AG04450 (cell line): ENCODE measurements at regions not wholly inside any gene's neighbourhood (a gene's known extent, or its start where the extent isn't known, plus 50 kb on each side); places are given as distances from the start of the nearest gene placed in this dataset.

Experiments
- CTCF ChIA-PET: fragments of 300-600, 350-600 bp; formaldehyde crosslinking; extraction: SDS; loops from one replicate; lab custom pipeline; 2022; ENCODE audit warnings: antibody characterized with exemption, inconsistent platforms; lab: Charles Lee
- POLR2A ChIA-PET: fragments of 350-600 bp; formaldehyde crosslinking; extraction: SDS; loops from one replicate; lab custom pipeline; 2021; ENCODE audit warnings: antibody characterized with exemption, inconsistent platforms; lab: Yijun Ruan, JAX
- DNase-seq: peaks from one replicate; pipeline ENCODE4 v3.0.0-alpha.2; 2011; ENCODE audit warnings: low read depth, low spot score
- H3K27ac ChIP-seq: one replicate; pipeline ENCODE4 v1.5.1; 2012; ENCODE audit warnings: low read depth, low read length, control low read depth
- H3K27me3 ChIP-seq: one replicate; pipeline ENCODE4 v1.6.0; 2012; ENCODE audit warnings: low read length; ENCODE audit not compliant: control insufficient read depth, insufficient read depth
- H3K4me3 ChIP-seq: 2 replicates; pipeline ENCODE4 v1.5.1; 2011; ENCODE audit warnings: mild to moderate bottlenecking, low read depth, low read length, control low read depth
- H3K9me3 ChIP-seq: 2 replicates; pipeline ENCODE4 v1.5.1; 2012; ENCODE audit warnings: low read length; ENCODE audit not compliant: control insufficient read depth, insufficient read depth
- TF ChIP-seq, protein P1 (sequence below): IDR thresholded peaks from 2 replicates; pipeline ENCODE4 v1.5.1; 2011; ENCODE audit warnings: low read depth, low read length, control low read depth, inconsistent platforms

DNA sequence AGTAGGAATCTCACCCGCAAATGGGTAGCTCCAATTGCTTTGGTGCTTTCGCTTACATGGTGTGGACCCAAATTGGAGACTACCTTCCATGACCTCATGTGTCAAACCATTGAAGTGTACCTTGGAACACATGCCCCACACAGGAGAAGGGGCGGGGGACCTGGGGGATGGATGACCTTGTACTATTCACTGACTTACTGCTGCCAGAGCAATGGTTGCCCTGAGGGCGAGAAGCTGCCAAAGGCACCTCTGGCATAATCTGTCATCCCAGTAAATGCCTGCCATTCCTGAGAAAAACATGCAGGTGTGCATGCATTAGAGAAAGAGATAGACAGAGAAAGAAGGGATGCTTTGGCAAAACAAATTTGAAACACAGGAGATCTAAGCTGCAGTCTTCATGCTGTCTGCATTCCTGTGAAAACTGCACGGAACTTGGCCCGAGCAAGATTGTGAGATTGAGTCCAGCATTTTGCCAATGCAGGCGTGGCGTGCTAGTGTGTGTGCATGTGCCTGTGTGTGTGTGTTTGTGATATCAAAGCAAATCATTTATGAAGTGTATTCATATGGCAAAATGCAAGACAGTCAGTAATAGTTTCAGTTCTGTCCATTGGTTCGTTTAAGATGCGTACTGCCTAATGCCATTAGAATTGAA lies 219.5 kb upstream of the MDFIC2 start:
- H3K27ac ChIP-seq = no peak overlapping the region
- TF ChIP-seq, protein P1, sequence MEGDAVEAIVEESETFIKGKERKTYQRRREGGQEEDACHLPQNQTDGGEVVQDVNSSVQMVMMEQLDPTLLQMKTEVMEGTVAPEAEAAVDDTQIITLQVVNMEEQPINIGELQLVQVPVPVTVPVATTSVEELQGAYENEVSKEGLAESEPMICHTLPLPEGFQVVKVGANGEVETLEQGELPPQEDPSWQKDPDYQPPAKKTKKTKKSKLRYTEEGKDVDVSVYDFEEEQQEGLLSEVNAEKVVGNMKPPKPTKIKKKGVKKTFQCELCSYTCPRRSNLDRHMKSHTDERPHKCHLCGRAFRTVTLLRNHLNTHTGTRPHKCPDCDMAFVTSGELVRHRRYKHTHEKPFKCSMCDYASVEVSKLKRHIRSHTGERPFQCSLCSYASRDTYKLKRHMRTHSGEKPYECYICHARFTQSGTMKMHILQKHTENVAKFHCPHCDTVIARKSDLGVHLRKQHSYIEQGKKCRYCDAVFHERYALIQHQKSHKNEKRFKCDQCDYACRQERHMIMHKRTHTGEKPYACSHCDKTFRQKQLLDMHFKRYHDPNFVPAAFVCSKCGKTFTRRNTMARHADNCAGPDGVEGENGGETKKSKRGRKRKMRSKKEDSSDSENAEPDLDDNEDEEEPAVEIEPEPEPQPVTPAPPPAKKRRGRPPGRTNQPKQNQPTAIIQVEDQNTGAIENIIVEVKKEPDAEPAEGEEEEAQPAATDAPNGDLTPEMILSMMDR = no peak
- H3K27me3 ChIP-seq = peaks cover 8% of the 10 kb centered on the region
- ChIA-PET CTCF (interaction anchor here (0.7 to 4.7 kb wide), 9 partner anchors 18 to 1150 kb away, joined by 3 to 19 read pairs (median 3); no protein-coding TSS in a partner anchor), POLR2A (no interaction called here)
- no peak overlapping the region for H3K4me3 ChIP-seq
- DNase-seq = no peak
- no peaks in the 10 kb centered on the region for H3K9me3 ChIP-seq

GRCh38 chr3:70531063-70531657 lies 218.7 kb upstream of the MDFIC2 start:
- TF ChIP-seq, protein P1 = peak; percentile 75

DNA sequence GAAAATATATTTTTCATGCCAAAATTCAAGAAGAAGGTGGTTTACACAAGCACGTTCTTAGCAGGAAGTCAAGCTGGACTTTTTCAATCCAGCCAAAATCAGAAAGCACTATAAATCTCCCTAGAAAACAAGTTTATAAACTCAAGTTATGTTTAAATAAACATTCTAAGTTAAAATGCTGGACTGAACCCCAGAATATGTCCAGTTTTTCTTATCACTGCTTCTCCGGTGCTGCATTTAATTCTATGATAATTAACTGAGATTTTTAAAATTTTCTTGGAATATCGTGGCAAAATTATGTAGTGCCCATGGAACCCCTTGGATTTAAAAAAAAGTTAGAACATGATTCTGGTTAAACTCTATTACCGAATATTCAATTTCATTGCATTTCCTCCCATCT lies 218.2 kb upstream of the MDFIC2 start:
- no peak overlapping the region for H3K27ac ChIP-seq
- CTCF ChIA-PET = no interaction called here
- TF ChIP-seq, protein P1 = no peak
- H3K4me3 ChIP-seq = no peak overlapping the region
- no peaks in the 10 kb centered on the region for H3K9me3 ChIP-seq
- peaks cover 3% of the 10 kb centered on the region for H3K27me3 ChIP-seq
- POLR2A ChIA-PET = no interaction called here
- no peak for DNase-seq

More at GRCh38 chr3:70531063-70531657, 218.7 kb upstream of the MDFIC2 start:
- H3K27me3 ChIP-seq = peaks cover 8% of the 10 kb centered on the region
- ChIA-PET POLR2A (no interaction called here), CTCF (interaction anchor here (0.7 to 4.7 kb wide), 8 partner anchors 19 to 1150 kb away, joined by 3 to 19 read pairs (median 3); no protein-coding TSS in a partner anchor)
- H3K4me3 ChIP-seq = no peak overlapping the region
- DNase-seq = no peak
- H3K9me3 ChIP-seq = no peaks in the 10 kb centered on the region
- H3K27ac ChIP-seq = no peak overlapping the region

- Histone ChIP-seq H3K27ac (no peak overlapping the region), H3K9me3 (no peaks in the 10 kb centered on the region), H3K4me3 (no peak overlapping the region), H3K27me3 (no peaks in the 10 kb centered on the region)
- ChIA-PET POLR2A (no interaction called here), CTCF (interaction anchor here (0.9 to 1.5 kb wide), 3 partner anchors 9 to 1126 kb away, joined by 3 read pairs; no protein-coding TSS in a partner anchor)
- TF ChIP-seq, protein P1 = no peak
- no peak for DNase-seq
Measured at GRCh38 chr3:70527026-70527425, 214.6 kb upstream of the MDFIC2 start.
